AG09319 (cell line): ENCODE measurements at regions not wholly inside any gene's neighbourhood (a gene's known extent, or its start where the extent isn't known, plus 50 kb on each side); places are given as distances from the start of the nearest gene placed in this dataset.
A peak's percentile ranks its signal among the peaks of the same experiment; 100 is the strongest.

Source experiments
- DNase-seq: peaks from one replicate; pipeline ENCODE4 v3.0.0-alpha.2; 2010; ENCODE audit warnings: low read depth; ENCODE audit errors: extremely low read depth
- TF ChIP-seq, protein P1 (sequence below): IDR thresholded peaks from 2 replicates; pipeline ENCODE4 v1.5.1; 2011; ENCODE audit warnings: low read depth, mild to moderate bottlenecking, inconsistent platforms, low read length, moderate library complexity

DNA sequence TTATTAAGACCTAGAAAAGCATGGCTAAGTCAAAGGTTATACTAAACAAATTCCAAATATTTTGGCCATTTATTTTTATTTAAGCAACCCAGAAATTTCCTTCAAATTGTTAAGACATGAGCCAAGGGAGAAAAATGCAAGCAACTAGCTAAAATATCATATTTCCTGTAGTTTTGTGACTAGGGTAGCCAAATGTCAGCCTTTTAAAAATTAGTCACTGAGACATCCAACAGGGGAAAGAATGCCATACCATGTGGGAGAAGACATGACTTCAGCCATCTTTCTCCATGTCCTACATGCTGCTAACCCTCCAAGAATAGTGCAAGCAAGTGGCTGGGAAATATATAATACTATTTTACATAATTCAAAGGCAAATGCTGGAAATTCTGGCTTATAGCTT is 197.9 kb downstream of the DSEL start:
- DNase-seq: peak; percentile 3
- TF ChIP-seq, protein P1, sequence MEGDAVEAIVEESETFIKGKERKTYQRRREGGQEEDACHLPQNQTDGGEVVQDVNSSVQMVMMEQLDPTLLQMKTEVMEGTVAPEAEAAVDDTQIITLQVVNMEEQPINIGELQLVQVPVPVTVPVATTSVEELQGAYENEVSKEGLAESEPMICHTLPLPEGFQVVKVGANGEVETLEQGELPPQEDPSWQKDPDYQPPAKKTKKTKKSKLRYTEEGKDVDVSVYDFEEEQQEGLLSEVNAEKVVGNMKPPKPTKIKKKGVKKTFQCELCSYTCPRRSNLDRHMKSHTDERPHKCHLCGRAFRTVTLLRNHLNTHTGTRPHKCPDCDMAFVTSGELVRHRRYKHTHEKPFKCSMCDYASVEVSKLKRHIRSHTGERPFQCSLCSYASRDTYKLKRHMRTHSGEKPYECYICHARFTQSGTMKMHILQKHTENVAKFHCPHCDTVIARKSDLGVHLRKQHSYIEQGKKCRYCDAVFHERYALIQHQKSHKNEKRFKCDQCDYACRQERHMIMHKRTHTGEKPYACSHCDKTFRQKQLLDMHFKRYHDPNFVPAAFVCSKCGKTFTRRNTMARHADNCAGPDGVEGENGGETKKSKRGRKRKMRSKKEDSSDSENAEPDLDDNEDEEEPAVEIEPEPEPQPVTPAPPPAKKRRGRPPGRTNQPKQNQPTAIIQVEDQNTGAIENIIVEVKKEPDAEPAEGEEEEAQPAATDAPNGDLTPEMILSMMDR: no peak

DNA sequence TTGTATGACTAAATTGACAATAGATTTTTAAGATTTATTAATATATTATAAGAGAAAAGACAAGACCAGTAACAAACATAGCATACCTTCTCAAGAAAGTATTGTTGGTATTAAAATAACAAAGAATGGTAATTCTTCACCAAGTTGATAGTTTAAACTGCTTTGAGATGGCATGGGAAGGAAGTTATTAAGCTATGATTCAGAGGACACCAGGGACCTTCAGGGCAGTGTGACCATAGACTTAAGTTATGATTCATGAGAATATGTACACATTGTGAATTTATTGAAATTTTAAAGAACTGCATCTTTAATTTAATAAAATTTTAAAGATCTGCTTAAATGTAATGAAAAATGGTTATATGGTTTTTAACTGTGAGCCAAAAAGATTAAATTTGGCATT is 205.7 kb downstream of the DSEL start:
- TF ChIP-seq, protein P1: no peak
- no peak for DNase-seq

DNA sequence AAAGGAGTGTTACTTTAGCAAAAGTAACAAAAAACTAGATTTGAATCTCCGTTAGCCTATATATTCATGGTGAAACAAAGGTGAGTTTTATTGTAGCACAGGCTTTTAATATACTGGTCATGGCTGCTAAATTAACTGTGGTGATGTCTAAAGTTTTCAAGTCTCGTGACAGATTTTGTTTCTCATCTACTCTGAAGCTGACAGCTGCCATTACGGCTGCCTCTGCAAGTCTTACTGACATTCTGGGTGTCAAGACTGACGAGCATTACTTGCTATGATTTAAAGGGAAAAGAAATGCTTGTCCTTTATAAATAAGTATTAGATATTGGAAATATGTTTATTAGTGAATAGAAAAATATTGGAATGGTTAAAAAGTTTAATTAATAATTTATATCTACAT is 207.7 kb downstream of the DSEL start:
- TF ChIP-seq, protein P1: no peak
- DNase-seq: no peak

DNA sequence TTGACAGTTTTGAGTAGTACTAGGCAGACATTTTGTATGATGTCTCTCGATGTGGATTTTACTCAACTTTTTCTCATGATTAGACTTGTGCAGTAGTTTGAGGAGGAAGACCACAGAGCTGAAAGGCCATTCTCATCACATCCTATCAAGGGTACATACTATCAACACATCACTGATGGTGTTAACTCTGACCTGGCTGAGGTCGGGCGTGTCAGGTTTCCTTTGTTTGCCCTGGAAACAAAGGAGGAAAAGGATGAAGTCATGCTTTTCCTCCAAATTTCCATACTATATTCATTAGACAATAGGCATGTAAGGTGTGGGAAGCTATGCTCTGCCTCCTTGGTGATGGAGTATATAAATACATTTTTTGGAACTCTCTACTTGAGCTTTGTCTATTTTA is 211.1 kb downstream of the DSEL start:
- no peak for DNase-seq
- TF ChIP-seq, protein P1: no peak

DNA sequence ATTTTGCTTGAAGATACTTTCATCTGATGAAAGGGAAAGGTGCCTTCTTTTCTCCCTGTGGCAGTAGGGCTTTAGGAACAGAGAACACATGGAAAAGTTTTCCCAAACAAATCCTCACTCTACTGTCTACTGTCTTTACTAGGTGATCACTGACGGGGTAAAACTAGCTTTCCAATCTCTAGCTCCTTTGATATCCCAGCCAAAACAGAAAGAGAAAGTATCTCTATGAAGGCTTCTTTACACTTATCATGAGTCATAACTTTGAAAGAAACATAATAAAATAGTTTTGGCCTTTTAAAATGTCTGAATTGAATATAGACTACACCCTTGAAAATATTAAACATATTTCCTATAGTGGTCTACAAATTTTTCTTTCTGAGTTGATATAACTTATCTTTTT is 214.5 kb downstream of the DSEL start:
- DNase-seq: no peak
- TF ChIP-seq, protein P1: no peak

DNA sequence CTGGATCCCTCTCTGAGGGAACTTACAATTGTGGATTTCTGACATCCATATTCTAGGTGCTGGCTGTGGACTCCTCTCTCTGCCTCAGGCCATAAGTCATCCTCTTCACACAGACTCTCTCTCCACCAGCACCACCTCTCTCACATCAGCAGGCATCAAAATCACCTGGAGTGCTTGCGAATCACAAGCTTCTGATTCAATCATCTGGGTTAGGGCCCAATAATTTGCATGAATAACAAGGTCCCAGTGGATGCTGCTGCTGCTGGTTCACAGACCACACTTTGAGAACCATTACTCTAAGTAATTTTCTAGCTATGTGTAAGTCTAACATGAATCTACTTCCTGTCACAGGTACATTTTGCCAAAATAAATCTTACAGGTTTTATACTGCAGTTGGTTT is 214.9 kb downstream of the DSEL start:
- DNase-seq: no peak
- TF ChIP-seq, protein P1: no peak

DNA sequence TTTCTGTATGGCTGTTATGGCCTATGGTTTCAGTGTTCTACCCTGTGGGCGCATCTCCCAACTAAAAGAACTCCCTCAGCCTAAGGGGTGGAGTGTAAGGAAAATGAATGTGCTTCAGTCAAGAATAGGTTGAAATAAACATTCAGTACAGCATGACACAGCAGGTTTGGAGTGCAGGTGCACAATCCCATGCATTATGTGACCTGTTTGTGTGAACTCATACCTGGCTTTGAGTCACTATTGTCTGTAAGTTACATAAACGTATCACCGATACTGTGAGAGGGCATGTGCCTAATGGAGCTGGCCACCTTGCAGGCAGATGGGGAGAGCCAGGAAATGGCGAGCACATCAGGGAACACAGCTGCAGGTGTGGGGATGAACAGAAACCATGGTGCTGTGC is 216.0 kb downstream of the DSEL start:
- TF ChIP-seq, protein P1: no peak
- no peak for DNase-seq
